Stimulated activated CD4-positive, alpha-beta T cell treated with anti-CD3 and anti-CD28 coated beads, TNF-alpha, amount 100 ng/mL, for 4 hours (primary cell): ENCODE measurements at regions not wholly inside any gene's neighbourhood (a gene's known extent, or its start where the extent isn't known, plus 50 kb on each side); places are given as distances from the start of the nearest gene placed in this dataset.

Experiments
- DNase-seq, 3 experiments: peaks; one replicate each; pipeline ENCODE4 v3.0.0-alpha.2; 2020; ENCODE audit warnings: low read depth in 3 of 3

- DNase-seq, result no peak
Observed at GRCh38 chr15:38883987-38884386, 319.4 kb upstream of the RASGRP1 start.

DNA sequence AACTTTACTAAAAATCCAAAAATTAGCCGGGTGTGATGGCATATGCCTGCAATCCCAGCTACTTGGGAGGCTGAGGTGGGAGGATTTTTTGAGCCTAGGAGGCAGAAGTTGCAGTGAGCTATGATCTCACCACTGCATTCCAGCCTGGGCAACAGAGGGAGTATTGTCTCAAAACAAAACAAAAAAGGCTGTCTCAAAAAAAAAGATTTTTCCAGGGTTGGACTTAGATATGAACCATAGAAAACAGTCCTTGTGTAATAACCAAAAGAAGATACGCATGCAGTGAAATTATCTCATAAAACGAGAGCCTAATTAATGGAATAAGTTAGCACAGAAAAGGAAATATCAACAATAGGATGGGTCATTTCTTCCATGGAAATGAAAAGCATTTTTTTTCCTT lies 320.4 kb upstream of the RASGRP1 start:
- no peak for DNase-seq

DNA sequence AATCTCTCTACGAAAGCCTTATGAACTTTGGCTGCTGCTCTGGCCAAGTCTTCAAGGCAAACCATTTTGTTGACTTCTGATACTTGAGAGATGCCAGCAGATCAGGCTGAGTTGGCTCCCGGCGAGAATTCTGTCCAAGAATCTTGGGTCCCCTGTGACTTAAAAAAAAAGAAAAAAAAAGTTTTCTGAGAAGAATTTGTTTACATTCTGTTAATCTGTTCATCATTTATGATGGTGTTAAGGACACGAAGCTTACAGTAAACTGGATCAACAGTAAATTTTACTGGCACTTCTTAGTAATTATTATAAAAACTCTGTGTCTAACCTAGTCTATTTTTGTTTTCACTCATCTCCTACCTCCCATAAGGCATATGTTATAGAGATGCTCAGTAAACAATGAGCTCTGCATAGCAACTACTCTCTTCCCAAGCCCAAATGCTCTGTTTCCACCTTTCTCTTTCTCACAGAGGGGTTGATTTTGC lies 320.9 kb upstream of the RASGRP1 start:
- DNase-seq, result no peak

GRCh38 chr15:38886315-38887163 lies 321.9 kb upstream of the RASGRP1 start:
- no peak for DNase-seq

GRCh38 chr15:38888701-38889221 lies 324.1 kb upstream of the RASGRP1 start:
- no peak for DNase-seq

- no peak for DNase-seq
Observed at GRCh38 chr15:38890194-38890593, 325.6 kb upstream of the RASGRP1 start.

- no peak for DNase-seq
Observed at GRCh38 chr15:38893925-38894242, 329.3 kb upstream of the RASGRP1 start.

DNA sequence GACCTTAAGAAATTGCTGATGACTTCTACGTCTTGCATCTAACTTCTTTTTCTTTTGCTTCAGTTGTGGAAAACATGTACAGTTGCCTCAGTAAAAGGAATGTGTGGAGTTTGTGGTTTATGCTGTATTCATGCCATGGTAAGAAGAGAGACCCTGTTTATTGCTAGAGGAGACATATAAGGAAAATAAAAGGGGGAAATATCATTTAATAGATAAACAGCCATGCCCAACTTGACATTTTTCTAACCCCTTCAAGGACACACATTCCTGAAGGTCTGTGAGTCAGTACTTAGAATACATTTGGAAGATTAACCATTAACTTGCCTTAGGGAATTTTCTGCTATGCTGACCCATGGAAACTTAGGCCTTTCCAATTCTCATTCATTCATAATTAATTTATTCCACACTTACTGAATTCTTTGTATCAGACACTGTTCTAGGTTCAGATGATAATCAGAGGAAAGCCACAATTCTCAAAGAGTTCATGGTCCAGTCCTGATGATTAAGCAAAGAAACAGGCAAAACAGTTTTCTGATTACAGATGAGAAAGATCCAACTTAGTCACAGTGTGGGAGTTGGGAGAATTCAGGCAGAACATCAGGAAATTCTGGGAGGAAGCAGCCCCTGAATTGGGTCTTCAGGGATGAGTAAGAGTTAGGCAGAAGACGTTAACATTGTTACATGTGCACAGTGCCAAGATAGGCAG lies 329.8 kb upstream of the RASGRP1 start:
- DNase-seq, result no peak

GRCh38 chr15:38895326-38896255 lies 331.0 kb upstream of the RASGRP1 start:
- no peak for DNase-seq

DNA sequence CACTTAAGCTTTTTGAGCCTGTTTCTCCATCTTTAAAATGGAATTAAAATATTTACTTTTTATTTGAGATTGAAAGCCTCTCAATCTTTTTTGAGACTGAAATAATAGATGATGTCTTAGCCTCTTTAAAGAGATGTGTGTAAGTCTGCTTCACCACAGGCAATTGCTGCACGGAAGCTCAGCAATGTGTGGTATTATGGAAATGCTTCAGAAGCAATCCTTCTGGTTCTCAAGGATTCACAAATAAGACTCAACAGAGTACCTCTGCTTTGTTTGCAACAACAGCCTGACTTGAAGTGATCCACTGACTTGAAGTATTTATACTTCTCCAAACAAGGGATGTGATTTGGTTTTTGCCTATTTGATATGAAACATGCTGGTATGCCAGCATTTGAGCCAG lies 332.0 kb upstream of the RASGRP1 start:
- no peak for DNase-seq

DNA sequence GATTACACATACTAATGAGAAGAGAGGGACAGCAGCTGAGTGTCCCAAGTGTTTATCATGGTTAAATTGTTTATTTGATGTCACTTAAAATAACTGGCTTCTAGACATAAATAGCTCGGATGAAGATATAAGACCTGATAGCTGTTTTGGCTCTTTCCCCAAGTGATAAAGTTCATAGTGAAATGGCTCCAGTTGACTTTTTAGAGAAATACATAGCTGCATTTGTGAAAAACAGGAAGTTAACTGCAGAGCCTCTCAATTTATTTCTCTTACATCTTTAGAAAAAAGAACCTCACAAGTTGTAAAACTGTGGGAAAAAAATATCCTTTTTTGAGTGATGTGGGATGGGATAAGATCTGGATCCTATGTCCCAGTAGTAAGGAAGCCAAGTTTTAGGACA lies 332.9 kb upstream of the RASGRP1 start:
- no peak for DNase-seq

GRCh38 chr15:38898236-38898635 lies 333.6 kb upstream of the RASGRP1 start:
- DNase-seq, result no peak

DNA sequence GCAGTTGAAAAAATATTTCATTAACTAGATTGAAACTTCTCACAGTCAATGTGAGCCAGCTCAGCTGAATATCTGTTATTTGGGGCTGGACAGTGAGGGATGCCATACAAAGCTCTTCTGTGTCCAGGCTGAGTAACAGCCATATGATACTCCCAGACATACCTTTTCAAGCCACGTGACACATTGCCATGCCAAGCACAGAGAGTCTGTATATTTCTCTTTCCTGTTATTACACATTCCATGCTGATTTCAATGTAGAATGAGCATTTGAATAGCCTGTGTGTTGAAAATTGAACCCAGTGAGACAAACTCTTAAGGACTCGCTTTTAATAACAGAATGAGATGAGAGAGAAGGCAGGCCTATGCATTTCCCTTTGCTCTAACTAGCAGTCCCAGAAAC lies 334.7 kb upstream of the RASGRP1 start:
- no peak for DNase-seq

GRCh38 chr15:38904298-38904697 lies 339.7 kb upstream of the RASGRP1 start:
- no peak for DNase-seq

DNA sequence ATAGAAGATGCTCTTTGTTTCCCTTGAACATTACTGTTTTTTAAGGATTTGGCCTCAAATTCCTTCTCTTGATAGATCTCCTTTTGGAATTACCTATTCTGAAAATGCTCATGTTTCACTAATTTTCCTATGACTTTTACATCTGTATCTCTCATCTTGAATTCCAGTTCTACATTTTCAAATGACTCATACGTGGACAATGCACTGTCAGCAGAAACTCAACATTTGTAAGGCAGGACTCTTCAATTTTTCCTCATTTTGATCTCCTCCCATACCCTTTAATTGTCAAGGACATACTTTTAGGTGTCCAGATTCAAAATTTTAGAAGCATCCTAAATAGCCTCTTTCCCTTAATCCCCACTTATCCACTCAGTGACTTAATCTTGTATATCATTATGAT lies 341.0 kb upstream of the RASGRP1 start:
- no peak for DNase-seq

- no peak for DNase-seq
Observed at GRCh38 chr15:38920966-38921365, 356.4 kb upstream of the RASGRP1 start.

- no peak for DNase-seq
Observed at GRCh38 chr15:38921471-38921870, 356.9 kb upstream of the RASGRP1 start.

GRCh38 chr15:38928431-38928830 lies 363.8 kb upstream of the RASGRP1 start:
- DNase-seq, result no peak

- no peak for DNase-seq
Observed at GRCh38 chr15:38930851-38931572, 366.4 kb upstream of the RASGRP1 start.

GRCh38 chr15:38941399-38941953 lies 376.9 kb upstream of the RASGRP1 start:
- DNase-seq, result no peak

GRCh38 chr15:38944536-38944935 lies 379.9 kb upstream of the RASGRP1 start:
- no peak for DNase-seq
